Skeletal muscle tissue (tissue), 3 donors: ENCODE measurements at regions not wholly inside any gene's neighbourhood (a gene's known extent, or its start where the extent isn't known, plus 50 kb on each side); places are given as distances from the start of the nearest gene placed in this dataset.
"Not testable (repeated sequence)": the region's sequence is repeated elsewhere in the genome, so short reads cannot be mapped to it uniquely, and the experiment has no call there.

ENCODE experiments used
- H3K27ac ChIP-seq: one replicate; pipeline ENCODE4 v1.7.0; 2013; ENCODE audit warnings: mild to moderate bottlenecking, low read depth, low read length, inconsistent platforms
- H3K27me3 ChIP-seq, 3 donors: one replicate each; pipeline ENCODE4 v1.7.0; 2013; ENCODE audit warnings: low read length in 3 of 3; ENCODE audit not compliant: control insufficient read depth in 3 of 3, insufficient read depth in 3 of 3
- H3K36me3 ChIP-seq, 3 donors: one replicate each; pipeline ENCODE4 v1.7.0; 2013; ENCODE audit warnings: low read length in 3 of 3; ENCODE audit not compliant: control insufficient read depth in 3 of 3, insufficient read depth in 3 of 3
- H3K4me1 ChIP-seq, 3 donors: one replicate each; pipeline ENCODE4 v1.7.0; 2013; ENCODE audit warnings: low read length in 3 of 3, mild to moderate bottlenecking in 3 of 3; ENCODE audit not compliant: control insufficient read depth in 3 of 3, insufficient read depth in 3 of 3
- H3K4me3 ChIP-seq, 3 donors: one replicate each; pipeline ENCODE4 v1.7.0; 2013; ENCODE audit warnings: low read length in 3 of 3
- H3K9ac ChIP-seq, 3 donors: one replicate each; pipeline ENCODE4 v1.7.0; 2013; ENCODE audit warnings: low read length in 3 of 3, mild to moderate bottlenecking in 3 of 3, moderate library complexity in 2 of 3, low read depth in 1 of 3
- H3K9me3 ChIP-seq, 3 donors: one replicate each; pipeline ENCODE4 v1.7.0; 2013; ENCODE audit warnings: low read length in 3 of 3; ENCODE audit not compliant: control insufficient read depth in 3 of 3
- donor health status: Osteomylitis.

- no peaks in the 10 kb centered on the region for H3K4me1 ChIP-seq
- H3K27ac ChIP-seq = no peak overlapping the region
- no peaks in the 10 kb centered on the region for H3K36me3 ChIP-seq
- no peaks in the 10 kb centered on the region for H3K9me3 ChIP-seq
- H3K4me3 ChIP-seq = no peak overlapping the region
- no peaks in the 10 kb centered on the region for H3K27me3 ChIP-seq
- no peak overlapping the region for H3K9ac ChIP-seq
These were observed 106.3 kb upstream of the TBX18 start for GRCh38 chr6:84870672-84871071.

- Histone ChIP-seq H3K4me1 (no peaks in the 10 kb centered on the region), H3K27ac (no peak overlapping the region), H3K27me3 (no peaks in the 10 kb centered on the region), H3K4me3 (no peak overlapping the region), H3K36me3 (no peaks in the 10 kb centered on the region), H3K9me3 (no peaks in the 10 kb centered on the region), H3K9ac (no peak overlapping the region)
These were observed 103.8 kb upstream of the TBX18 start for GRCh38 chr6:84868149-84868548.

DNA sequence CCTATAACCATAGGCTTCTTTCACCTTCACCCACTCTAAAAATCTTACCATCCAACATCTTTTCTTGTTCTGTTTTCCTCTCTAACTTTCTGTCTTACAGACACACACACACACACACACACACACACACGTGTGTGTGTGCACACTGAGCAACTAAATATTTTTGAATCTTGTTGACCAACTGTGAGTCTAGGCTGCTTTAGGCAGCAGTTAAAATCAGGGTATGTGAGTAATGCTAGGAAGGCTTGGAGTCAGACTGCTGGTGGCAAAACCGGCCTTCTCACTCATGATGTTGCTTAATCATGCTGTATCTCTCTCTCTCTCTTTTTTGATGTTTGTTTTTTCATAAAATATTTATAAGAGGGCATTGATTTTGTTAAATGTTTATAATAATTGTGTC is 103.1 kb upstream of the TBX18 start:
- Histone ChIP-seq H3K9ac (no peak overlapping the region), H3K36me3 (no peaks in the 10 kb centered on the region), H3K27ac (no peak overlapping the region), H3K9me3 (no peaks in the 10 kb centered on the region), H3K4me1 (no peaks in the 10 kb centered on the region), H3K4me3 (no peak overlapping the region), H3K27me3 (no peaks in the 10 kb centered on the region)

- Histone ChIP-seq H3K9ac (no peak overlapping the region), H3K4me1 (no peaks in the 10 kb centered on the region), H3K36me3 (no peaks in the 10 kb centered on the region), H3K4me3 (no peak overlapping the region), H3K9me3 (no peaks in the 10 kb centered on the region), H3K27me3 (no peaks in the 10 kb centered on the region), H3K27ac (no peak overlapping the region)
These were observed 102.3 kb upstream of the TBX18 start for GRCh38 chr6:84866715-84867114.

DNA sequence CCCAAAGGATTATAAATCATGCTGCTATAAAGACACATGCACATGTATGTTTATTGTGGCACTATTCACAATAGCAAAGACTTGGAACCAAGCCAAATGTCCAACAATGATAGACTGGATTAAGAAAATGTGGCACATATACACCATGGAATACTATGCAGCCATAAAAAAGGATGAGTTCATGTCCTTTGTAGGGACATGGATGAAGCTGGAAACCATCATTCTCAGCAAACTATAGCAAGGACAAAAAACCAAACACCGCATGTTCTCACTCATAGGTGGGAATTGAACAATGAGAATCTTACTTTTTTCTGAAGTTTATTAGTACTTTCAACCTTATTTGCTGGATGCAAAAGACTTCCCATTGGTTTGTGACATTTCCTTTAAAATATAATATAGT is 101.0 kb upstream of the TBX18 start:
- H3K4me1 ChIP-seq, H3K27me3 ChIP-seq, H3K27ac ChIP-seq, H3K9ac ChIP-seq, H3K36me3 ChIP-seq, H3K4me3 ChIP-seq, H3K9me3 ChIP-seq: not testable (repeated sequence)

DNA sequence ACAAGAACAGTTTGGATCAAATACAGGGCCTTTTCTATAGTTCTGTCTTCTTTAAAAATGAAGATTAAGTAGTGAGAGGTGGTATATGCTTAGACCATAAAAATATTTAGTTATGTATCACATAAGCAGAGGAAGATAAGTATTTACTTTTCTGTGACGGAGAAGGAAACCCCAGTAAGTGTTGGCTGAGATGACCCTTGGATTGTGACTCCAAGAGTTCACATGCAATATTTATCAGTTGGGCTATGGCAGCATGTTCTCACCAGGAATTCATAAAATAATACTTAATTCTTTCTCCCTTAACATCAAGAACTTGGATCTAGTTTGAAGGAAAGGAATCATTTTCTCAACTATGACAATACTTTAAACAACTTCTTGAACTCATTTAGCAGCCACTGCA is 98.4 kb upstream of the TBX18 start:
- no peaks in the 10 kb centered on the region for H3K4me1 ChIP-seq
- H3K27me3 ChIP-seq = no peaks in the 10 kb centered on the region
- no peak overlapping the region for H3K9ac ChIP-seq
- no peak overlapping the region for H3K27ac ChIP-seq
- no peak overlapping the region for H3K4me3 ChIP-seq
- no peaks in the 10 kb centered on the region for H3K36me3 ChIP-seq
- no peaks in the 10 kb centered on the region for H3K9me3 ChIP-seq

- Histone ChIP-seq H3K27ac (no peak overlapping the region), H3K4me1 (no peaks in the 10 kb centered on the region), H3K9ac (no peak overlapping the region), H3K9me3 (no peaks in the 10 kb centered on the region), H3K36me3 (no peaks in the 10 kb centered on the region), H3K4me3 (no peak overlapping the region), H3K27me3 (no peaks in the 10 kb centered on the region)
These were observed 96.5 kb upstream of the TBX18 start for GRCh38 chr6:84860920-84861319.

GRCh38 chr6:84860509-84860908 is 96.1 kb upstream of the TBX18 start:
- Histone ChIP-seq H3K36me3 (no peaks in the 10 kb centered on the region), H3K9ac (no peak overlapping the region), H3K4me3 (no peak overlapping the region), H3K9me3 (no peaks in the 10 kb centered on the region), H3K4me1 (no peaks in the 10 kb centered on the region), H3K27me3 (no peaks in the 10 kb centered on the region), H3K27ac (no peak overlapping the region)

DNA sequence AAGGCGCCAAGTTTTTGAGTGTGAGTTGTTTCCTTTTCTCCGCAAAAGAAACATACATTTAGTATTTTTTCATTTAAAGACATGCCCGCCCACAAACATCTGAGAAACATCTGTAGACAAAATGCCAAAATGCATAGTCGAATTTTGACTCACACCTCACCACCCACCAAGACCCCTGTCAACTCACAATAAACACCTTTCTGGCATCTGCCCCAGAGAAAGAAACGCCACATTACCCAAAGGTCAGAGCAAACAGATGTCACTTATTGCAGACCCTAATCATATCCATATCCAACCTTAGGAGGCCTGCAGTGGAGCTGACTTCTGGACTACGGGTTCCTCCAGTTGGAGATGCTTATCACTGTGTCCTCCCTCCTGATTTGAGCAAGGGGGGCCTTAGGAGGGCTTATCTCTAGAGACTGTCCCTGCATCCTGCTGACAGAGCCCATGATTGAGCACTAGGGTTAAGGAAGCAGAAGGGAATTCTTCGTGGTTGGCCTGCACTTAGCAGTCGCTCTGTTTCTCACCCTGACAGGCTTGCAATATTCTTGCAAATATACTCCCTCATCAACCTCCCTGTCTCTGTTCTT is 90.5 kb upstream of the TBX18 start:
- Histone ChIP-seq H3K27me3 (no peaks in the 10 kb centered on the region), H3K27ac (no peak overlapping the region), H3K36me3 (no peaks in the 10 kb centered on the region), H3K4me3 (no peak overlapping the region), H3K9me3 (no peaks in the 10 kb centered on the region), H3K4me1 (no peaks in the 10 kb centered on the region), H3K9ac (no peak overlapping the region)

DNA sequence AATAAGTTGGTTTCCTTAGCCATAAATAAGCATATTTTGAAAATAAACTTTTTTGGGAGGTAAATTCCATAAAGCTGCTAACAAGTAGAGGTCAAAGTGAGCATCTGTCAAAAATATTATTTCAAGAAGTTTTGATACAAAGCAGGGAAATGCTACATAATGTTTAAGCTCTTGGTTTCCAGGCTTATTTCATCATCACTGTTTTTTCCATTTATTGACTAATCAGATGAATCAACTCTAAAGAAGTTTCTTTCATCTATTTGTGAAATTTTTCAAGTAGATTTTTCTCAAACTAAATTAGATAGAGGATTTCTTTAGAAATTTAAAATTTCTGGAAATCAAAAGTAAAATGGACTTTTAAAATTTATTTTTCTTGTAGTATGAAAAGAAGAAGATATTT is 89.5 kb upstream of the TBX18 start:
- H3K4me1 ChIP-seq = no peaks in the 10 kb centered on the region
- H3K4me3 ChIP-seq = no peak overlapping the region
- H3K36me3 ChIP-seq = no peaks in the 10 kb centered on the region
- no peak overlapping the region for H3K9ac ChIP-seq
- no peak overlapping the region for H3K27ac ChIP-seq
- no peaks in the 10 kb centered on the region for H3K27me3 ChIP-seq
- no peaks in the 10 kb centered on the region for H3K9me3 ChIP-seq

GRCh38 chr6:84848960-84849359 is 84.6 kb upstream of the TBX18 start:
- Histone ChIP-seq H3K27ac (no peak overlapping the region), H3K9me3 (no peaks in the 10 kb centered on the region), H3K27me3 (no peaks in the 10 kb centered on the region), H3K4me3 (no peak overlapping the region), H3K9ac (no peak overlapping the region), H3K4me1 (no peaks in the 10 kb centered on the region), H3K36me3 (no peaks in the 10 kb centered on the region)
